Limb (tissue), 2 donors: ENCODE measurements at regions not wholly inside any gene's neighbourhood (a gene's known extent, or its start where the extent isn't known, plus 50 kb on each side); places are given as distances from the start of the nearest gene placed in this dataset.

Source experiments
- DNase-seq, 2 donors: peaks; one replicate each; pipeline ENCODE4 v3.0.0-alpha.2; 2016; ENCODE audit errors: extremely low spot score in 2 of 2

DNA sequence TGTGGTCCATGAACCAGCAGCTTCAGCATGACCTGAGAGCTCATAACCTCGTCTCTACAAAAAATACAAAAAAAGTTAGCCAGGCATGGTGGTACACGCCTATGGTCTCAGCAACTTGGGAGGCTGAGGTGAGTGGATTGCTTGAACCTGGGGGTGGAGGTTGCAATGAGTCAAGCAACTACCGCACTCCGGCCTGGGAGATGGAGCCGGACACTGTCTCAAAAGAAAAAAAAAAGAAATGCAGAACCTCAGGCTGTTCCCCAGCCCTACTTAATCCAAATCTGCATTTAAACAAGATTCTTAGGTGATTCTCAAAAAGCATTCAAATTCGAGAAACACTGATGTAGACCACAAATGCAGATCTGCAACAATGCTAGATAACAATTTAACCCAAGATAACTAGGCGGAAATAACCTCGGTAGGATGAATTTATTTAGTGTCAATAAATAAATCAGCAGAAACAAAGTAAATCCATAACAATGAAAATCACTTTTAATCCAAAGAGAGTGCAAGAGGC is 203.5 kb downstream of the SP3 start:
- no peak for DNase-seq

DNA sequence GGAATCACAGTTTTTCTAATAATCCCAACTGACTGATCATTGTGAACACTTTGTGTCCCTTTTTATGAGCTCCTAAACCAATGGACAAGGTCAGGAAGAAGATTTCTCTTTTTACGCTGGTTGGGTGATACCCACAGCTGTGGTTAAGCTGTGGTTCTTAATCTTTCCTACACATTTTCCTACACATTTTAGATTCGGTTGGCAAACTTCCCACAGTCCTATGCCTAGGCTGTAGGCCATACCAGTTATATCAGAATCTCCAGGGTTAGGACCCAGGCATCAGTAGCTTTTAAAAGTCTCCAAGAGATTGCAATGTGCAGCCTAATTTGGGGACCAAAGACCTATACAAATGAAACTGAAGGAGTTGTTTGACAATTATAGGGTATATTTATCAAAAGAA is 203.0 kb downstream of the SP3 start:
- DNase-seq, result no peak

DNA sequence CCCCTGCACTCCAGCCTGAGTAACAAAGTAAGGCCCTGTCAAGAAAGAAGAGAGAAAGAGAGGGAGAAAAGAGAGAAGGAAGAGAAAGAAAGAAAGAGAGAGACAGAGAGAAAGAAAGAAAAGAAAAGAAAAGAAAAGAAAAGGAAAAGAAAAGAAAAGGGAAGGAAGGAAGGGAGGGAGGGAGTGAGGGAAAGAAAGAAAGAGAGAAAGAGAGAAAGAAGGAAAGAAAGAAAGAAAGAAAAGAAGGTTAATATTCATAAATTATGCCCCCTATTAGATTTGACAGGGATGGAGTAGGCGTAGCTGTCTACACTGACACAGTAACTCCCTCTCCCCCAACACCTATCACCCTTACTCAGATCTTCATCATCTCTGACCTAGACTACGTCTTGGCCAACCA is 202.3 kb downstream of the SP3 start:
- DNase-seq, result no peak

DNA sequence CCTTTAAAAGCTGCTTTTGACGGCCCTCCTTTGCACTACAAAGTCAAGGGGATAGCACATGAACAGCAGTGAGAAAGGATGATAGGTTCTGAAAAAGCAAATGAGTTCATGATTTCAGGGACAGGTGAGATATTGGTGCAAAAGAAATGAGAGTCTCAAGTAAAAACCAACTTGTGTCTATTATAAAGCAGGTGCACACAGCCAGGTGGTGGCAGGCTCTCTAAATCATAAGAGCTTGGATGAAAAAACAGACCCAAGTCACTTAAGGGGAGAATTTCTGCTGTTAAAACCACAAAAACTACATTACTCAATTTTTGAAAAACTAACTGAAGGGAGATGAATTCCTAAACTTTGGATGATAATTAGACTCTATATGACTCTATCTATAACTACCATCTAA is 201.5 kb downstream of the SP3 start:
- DNase-seq, result no peak

DNA sequence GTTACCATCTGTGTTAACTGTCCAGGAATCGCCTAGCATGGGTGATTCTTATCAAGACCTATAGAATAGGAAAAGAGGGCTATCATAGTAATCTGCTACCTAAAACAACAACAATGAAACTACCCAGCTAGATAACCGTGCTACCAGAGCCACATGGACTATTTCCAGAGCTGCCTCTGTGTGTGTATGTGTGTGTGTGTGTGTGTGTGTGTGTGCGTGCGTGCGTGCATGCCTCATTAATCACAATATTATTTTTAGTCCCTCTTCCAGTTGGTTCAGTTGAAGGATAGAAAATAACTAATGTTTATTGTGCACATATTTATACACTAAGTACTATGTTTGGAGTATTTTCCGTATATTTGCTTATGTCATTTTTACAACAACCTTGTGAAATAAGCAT is 201.1 kb downstream of the SP3 start:
- DNase-seq, result no peak

DNA sequence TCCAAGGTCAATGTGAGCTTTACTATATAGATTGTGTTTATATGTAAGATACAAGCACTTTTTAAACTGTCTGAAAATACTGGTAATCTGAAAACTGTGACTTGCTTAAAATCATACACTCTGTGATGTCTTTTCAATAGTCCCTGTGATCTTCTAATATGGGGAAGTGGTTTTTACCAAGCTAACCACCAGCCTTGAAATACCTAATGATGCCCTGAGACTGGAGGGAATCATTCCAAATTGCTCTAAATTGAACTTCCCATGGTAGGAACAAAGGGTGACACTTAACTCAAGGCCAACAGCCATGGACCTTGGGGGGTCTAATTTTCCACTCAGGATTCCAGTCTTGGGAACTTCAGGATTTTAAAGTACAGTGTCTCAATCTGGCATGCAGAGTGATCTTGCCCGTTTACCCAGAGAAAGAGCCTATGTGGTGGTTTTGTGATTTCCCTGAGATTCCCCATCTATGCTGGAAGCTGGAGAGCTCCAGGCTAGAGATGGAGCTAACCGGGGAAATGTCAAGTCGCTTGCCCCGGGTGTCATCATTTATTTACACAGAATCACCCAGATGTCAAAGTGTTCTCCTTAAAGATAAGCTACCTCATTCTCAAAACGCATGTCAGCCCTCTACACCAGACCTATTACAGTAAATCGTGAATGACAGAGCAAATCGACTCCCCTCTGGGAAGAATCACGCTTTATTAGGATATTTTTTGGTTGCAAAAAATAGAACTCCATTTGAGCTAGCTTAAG is 198.5 kb downstream of the SP3 start:
- no peak for DNase-seq

DNA sequence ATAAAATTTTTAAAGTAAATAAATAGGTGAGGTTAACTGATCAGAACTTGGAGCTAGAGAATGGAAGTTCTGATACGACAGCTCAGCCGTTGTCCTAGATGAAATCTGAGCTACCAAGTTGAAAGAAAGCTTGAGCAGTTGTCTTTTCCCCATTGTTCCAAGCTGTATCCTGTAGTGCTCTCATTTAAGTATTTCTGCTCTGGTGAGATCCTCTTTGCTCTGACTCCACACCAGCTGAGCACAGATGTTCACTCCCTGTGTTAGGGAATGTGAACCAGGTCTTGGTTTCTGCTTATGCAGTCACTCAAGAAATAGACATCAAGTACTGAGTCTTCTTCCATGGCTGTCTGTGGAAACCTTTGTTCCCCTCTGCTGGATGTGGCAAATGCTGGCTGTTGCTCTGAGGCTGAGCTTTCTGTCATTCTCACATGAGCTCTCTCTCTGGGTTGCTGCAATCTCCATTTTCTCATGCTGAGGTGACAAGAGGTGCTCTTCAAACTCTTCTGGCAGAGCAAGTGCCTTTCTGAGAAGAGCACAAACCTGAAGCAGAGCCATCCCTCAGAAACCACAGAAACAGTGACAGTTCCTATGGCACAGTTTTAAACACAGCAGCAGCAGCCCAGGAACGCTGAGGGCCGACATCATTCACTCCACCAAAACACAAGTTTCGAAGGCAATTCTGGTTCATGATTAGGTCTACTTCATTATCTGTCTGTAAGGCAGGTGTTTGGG is 194.1 kb downstream of the SP3 start:
- no peak for DNase-seq

DNA sequence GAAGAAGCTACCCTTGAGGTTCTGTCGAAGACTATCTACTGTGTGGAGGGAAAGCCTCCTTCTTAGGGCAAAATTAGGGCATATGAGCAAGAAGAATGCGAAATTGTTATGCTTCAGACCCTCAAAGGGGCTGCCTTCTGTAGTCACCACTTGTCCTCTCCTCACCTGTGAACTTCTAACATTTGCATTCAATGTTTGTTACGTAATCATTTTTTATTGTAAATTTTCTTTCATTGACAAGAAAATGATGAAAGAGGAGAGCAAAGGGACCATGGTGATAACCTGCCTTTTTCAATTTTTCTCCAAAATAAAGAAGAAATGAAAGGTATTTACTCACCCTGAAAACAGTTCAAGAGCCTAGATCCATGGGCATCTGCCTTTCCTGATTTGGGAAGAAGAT is 193.0 kb downstream of the SP3 start:
- no peak for DNase-seq

DNA sequence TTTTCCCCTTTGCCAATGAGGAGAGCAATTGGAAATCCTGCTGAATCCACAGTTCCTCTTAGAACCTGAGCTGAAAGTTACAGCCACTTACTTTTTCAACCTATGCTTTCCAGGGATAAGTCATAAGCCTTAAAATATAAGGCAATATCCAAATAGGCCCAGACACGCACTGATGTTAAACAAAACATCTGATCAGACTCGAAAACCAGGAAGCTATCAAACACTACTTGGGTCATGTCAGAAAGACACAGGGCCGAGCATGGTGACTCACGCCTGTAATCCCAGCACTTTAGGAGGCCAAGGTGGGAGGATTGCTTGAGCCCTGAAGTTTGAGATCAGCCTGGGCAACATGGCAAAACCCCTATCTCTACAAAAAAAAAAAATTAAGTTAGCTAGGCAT is 192.1 kb downstream of the SP3 start:
- DNase-seq, result no peak

DNA sequence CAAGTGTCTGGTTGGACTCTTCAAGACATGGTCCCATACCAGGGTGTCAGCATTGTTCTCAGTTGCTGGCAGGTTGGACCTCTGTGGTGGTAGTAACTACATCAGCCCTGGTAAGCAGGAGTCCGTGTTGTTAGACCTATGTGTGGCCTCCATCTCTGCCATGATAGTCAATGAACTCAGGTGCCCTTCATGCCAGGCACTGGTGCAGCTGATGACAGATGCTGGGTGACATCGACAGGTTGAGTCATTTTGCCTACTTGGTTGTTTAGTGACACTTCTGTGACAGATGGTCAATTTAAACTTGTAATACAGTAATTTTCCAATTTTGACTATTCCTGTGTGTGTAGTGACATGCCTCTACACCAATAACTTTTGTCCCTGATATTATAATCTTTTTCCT is 189.7 kb downstream of the SP3 start:
- no peak for DNase-seq

DNA sequence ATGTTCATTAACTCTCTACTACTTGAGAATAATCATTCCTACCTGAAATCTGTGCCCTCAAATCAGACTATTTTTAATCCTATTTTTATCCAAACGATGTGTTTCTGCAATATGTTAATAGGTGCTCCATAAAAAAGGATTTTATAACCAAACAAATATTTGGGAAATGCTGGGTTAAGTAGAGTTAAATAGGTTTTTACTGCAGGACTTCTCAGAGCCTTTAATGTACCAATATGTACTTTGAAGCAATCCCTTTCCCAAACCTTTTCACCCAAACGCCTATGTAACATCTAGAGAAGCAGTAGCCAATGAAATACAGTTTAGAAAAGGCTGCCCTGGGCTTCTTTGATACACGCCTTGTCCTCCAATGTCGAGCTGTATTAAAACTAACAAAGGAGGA is 182.5 kb downstream of the SP3 start:
- DNase-seq, result no peak

DNA sequence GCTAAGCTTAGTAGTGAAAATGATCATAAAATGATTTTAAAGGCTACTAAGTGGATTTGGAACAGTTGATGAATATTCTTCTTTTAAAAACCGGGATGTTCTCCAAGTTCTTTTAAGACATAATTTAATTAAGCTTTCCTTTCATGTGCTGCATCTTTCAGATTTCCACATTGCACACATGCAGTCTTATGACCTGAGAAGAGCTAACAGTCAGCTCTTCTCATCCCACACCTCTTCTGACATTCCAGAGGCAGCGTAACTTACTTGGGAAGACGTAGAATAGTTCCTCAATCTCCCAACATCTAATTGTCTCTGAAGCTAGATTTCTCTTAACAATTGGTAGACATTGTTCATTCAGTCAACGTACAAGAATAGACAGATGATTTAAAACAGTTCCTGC is 181.8 kb downstream of the SP3 start:
- no peak for DNase-seq

DNA sequence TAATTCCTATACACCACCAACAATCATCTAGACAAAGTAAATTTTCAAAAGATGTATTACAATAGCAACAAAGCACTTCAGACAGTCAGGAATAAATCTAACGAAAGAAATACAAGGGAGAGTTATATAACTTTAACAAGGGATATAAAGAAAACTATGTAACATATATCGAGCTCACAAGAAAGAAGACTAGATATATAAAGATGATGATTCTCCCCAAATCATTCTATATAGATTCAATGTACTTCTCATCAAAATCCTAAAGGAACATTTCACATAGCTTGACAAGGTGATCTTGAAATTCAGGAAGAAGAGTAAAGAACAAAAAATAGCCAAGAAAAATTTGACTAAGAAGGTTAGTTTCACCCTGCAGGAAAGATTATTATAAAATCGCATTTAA is 179.4 kb downstream of the SP3 start:
- no peak for DNase-seq

DNA sequence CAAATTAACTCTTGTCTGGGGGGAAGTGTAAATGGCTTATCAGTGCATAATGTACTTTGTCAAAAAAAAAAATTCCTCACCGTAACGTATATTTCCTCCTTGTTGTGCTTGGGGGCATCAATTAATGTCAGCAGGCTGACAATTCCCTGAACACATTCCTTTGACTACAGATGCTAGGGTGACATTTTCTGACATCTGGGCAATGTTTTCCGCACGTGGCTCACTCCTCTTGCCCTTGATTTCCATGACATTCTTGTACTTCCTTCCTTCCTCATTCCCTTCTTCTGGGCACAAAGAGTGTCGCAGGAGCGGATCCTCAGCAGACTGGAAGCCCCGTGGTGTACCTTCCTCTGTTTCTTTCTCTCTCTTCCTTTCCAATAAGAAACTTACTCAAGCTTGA is 173.7 kb downstream of the SP3 start:
- DNase-seq, result no peak

DNA sequence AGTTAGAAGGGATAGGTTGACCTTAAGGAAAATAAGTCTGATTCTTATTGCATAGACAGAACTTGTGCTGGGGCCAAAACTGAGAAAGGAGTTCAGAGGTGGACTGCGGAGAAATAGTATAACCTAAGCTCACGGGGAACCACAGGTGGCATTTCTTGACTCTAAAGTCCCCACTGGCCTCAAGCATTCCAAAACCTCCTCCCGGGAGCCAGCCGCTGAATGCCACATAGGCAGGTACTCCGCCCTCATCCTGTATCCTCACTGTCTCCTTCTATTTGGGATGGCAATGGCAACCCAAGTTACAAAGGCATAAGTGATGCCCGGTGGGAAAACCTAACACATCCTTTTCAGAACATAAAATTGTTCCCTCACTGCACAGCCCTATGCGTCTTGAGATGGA is 173.0 kb downstream of the SP3 start:
- no peak for DNase-seq

DNA sequence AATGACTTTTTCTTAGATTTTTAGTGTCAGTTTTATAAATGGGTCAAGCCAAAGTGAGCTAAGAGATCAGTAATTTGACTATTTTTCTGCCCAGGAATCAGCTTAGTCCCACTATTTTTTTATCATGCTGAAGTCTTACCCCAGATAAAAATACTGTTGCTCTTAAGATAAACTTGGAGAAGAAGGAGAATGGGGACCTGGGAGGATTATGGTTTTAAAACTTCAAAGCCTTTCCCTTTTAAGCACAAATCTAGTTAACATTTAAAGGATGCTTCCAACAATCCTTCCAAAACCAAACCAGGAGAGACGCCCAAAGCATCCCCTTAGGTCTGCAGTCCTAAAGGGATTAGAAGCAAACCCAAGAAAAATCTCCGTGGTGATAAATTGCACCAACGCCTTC is 172.4 kb downstream of the SP3 start:
- no peak for DNase-seq

DNA sequence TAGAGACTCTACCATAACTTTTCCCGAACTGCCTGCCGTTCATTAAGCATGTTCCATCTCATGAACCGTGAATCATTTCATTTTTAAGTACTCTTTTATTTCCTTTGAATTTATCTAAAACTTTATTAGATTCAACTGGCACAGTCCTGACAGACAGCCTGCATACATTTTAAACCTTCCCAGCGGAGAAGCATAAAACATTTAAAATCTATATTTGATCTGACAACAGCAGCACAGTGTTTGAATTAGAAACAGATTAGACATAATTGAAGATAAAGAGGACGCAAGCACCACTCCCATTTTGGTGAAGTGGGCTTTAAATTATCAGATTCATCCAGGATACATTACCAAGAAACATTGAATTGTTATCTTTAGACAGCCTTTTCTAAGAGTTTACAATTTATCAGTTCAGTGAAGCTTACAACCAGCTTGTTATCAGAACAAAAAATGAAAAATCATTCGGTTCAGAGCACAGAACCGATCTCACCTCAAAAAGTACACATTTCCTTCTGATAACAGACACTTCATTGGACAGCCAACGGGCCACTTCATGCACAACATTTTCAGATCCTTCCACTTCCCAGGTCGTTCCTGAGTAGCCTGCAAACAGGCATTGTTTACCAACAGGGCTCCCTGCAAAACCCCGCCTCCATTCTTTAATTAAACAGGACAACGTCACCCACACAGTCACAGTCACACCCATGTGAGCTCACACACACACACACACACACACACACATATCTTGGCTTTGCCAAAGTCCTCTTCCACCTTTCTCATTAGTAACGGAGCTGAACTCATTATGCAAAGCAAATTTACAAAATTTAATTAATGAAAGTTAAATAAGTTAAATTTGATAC is 171.2 kb downstream of the SP3 start:
- no peak for DNase-seq

DNA sequence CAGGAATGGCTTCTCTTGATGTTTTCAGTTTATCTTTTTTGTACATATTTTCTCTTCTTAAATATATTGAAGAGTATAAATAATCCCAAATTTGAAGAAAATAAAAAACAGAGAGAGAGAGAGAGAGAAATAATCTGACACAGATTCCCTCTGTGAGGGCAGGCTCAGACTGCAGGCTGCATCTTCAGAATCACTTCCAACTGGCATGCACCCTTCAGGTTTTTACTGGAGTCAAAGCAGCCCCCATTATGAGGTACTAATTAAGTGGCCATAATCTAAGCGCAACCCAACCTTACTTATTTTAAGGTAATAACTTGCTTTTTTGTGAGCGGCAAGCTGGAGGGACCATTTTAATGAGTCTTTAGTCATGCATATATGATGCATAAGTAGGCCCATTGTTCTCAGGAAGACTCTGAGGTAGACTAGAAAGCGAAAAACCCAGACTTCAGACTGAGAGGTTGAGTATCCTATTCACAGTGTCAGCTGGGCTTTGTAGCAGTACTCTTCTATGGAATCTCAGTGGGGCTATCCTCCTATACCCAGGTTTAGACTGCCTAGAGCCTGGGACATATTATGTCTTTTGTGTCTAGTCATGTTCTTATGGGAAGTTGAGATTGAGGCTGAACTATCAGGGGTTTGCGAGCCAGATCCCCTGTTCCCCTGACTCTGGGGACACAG is 167.4 kb downstream of the SP3 start:
- DNase-seq, result no peak

DNA sequence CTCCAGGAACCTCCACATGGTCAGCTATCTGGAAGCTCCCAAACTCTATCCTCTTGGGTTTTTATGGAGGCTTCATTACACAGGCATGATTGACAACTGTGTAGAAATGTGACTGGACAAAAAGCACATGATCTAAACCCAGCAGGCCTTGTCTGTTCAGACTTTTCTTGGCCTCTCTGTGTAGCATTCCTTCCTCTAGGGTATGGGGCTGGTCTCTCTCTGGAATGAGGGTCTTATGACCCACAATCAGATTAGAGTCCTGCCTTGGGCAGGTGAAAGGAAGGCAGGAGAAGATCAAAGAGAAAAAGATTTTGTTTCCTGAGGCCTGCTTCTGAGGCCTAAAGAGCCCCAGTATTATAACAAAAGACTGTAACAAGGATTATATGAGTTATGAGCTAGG is 162.7 kb downstream of the SP3 start:
- no peak for DNase-seq

DNA sequence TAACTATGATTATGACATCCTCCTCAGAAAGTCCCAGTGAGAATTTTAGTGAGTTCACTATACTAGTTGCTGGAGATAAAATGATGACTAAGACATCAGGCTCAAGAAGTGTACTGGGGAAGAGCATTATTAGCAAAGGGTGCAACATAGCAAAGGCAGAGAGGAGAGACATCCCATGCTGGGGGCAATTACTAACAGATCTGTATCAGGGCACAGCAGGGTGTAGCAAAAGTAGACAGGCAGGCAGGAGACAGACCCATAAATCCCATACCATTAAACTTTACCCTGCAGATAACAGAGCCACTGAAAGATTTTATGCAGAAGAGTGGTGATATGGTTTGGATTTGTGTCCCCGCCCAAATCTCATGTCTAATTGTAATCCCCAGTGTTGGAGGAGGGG is 161.7 kb downstream of the SP3 start:
- DNase-seq, result no peak

DNA sequence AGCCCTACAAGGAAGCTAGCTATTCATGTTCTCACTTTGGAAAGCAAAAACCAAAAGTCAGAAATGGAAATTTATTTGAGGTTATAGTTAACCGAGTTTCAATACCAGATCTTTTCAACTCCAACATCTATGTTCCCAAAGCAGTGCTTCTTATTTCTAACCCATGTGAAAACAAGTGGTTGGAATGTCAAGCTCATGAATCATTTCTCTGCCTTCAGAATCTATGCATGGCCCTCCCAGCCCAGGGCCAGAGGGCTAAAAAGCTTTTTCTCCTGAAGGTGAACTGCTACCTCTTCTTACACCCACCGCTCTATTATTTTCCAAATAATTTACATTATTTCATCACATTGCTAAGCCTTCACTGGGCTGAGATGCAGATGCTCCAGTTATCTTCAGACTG is 158.4 kb downstream of the SP3 start:
- DNase-seq, result no peak

DNA sequence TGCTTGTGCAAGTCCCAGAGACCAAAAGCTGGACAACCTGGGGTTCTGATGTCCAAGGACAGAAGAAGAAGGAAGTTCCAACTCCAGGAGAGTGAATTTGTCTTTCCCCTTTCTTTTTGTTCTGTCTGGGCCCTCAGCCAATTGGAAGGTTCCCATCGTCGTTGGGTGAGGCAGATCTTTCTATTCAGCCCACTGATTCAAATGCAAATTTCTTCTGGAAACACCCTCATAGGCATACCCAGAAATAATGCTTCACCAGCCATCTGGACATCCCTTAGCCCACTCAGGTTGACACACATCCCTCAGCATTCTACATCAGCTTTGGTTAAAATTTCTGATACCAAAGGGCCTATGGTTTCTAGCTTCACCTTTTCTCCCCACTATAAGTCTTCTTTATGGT is 156.5 kb downstream of the SP3 start:
- no peak for DNase-seq
